ENCODE measurements at regions not wholly inside any gene's neighbourhood (a gene's known extent, or its start where the extent isn't known, plus 50 kb on each side); places are given as distances from the start of the nearest gene placed in this dataset.

- TF ChIP-seq POLR2AphosphoS5 (IDR thresholded peaks at IDR 0.05; ENCODE audit: insufficient read depth in 1 of 2, low read depth in 1 of 2) = no peak
- no peak for TF ChIP-seq POLR2A (IDR thresholded peaks at IDR 0.05)
Observed at GRCh38 chr6:68233623-68234022, 401.5 kb upstream of the ADGRB3 start.

Measured in vagina (tissue), 2 donors.